RWPE1 (cell line): ENCODE measurements at regions not wholly inside any gene's neighbourhood (a gene's known extent, or its start where the extent isn't known, plus 50 kb on each side); places are given as distances from the start of the nearest gene placed in this dataset.

Source experiments
- CTCF ChIA-PET: fragments of 350-600 bp; sonication (Branson Sonifier 250); formaldehyde crosslinking; extraction: SDS; loops from one replicate; lab custom pipeline; 2021; lab: Yijun Ruan, JAX
- POLR2A ChIA-PET: fragments of 400-600 bp; formaldehyde crosslinking; extraction: SDS; loops from one replicate; lab custom pipeline; 2020; ENCODE audit warnings: antibody characterized with exemption; ENCODE audit not compliant: low non-redundant PET; lab: Yijun Ruan, JAX
- DNase-seq: peaks from one replicate; pipeline ENCODE4 v3.0.0; 2012; ENCODE audit warnings: low spot score
- H3K27ac ChIP-seq: fragments of 450-650 bp; 2 replicates; pipeline ENCODE4 v1.5.1; 2017
- CTCF ChIP-seq: fragments of 450-650 bp; conservative IDR thresholded peaks from 2 replicates; pipeline ENCODE4 v1.5.1; 2017; ENCODE audit warnings: low read depth, mild to moderate bottlenecking

GRCh38 chr14:60589442-60589841 lies 59.8 kb downstream of the SIX1 start:
- no peak overlapping the region for H3K27ac ChIP-seq
- no peak for DNase-seq
- TF ChIP-seq CTCF: no peak
- CTCF ChIA-PET: interaction anchor here (0.6 kb wide), 1 partner anchor 98 kb away, joined by 3 read pairs; no protein-coding TSS in a partner anchor
- POLR2A ChIA-PET: no interaction called here

- no peak for DNase-seq
- H3K27ac ChIP-seq: no peak overlapping the region
- POLR2A ChIA-PET: no interaction called here
- CTCF ChIA-PET: no interaction called here
- no peak for TF ChIP-seq CTCF
Measured at GRCh38 chr14:60590991-60591414, 58.3 kb downstream of the SIX1 start.
